ENCODE measurements at regions not wholly inside any gene's neighbourhood (a gene's known extent, or its start where the extent isn't known, plus 50 kb on each side); places are given as distances from the start of the nearest gene placed in this dataset.

DNA sequence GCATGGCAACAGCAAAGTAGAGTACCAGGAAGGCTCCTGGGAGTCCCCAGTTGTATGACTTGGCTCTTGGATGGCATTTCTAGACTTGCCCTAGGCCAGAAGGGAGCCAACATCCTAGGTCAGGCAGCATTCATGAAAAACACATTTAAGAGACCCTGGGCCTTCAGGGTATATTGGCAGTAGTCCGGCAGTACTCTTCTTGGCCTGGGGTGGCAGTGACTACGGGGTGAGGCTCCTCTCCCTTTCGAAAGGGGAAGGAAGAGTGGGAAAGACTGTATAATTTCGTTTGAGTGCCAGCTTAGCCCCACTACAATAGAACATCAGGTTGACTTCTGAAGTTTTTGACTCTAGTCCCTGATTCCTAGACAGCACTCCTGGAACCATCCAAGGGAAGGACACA is 136.4 kb downstream of the ZIC4 start:
- H3K27me3 ChIP-seq (ENCODE audit: insufficient read depth), result no peaks in the 10 kb centered on the region
- H3K4me2 ChIP-seq, result no peak overlapping the region
- no peaks in the 10 kb centered on the region for H4K20me1 ChIP-seq (ENCODE audit: insufficient read depth)
- TF ChIP-seq, protein P1, sequence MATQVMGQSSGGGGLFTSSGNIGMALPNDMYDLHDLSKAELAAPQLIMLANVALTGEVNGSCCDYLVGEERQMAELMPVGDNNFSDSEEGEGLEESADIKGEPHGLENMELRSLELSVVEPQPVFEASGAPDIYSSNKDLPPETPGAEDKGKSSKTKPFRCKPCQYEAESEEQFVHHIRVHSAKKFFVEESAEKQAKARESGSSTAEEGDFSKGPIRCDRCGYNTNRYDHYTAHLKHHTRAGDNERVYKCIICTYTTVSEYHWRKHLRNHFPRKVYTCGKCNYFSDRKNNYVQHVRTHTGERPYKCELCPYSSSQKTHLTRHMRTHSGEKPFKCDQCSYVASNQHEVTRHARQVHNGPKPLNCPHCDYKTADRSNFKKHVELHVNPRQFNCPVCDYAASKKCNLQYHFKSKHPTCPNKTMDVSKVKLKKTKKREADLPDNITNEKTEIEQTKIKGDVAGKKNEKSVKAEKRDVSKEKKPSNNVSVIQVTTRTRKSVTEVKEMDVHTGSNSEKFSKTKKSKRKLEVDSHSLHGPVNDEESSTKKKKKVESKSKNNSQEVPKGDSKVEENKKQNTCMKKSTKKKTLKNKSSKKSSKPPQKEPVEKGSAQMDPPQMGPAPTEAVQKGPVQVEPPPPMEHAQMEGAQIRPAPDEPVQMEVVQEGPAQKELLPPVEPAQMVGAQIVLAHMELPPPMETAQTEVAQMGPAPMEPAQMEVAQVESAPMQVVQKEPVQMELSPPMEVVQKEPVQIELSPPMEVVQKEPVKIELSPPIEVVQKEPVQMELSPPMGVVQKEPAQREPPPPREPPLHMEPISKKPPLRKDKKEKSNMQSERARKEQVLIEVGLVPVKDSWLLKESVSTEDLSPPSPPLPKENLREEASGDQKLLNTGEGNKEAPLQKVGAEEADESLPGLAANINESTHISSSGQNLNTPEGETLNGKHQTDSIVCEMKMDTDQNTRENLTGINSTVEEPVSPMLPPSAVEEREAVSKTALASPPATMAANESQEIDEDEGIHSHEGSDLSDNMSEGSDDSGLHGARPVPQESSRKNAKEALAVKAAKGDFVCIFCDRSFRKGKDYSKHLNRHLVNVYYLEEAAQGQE (IDR thresholded peaks at IDR 0.05; ENCODE audit: low read depth, low read length), result no peak
- TF ChIP-seq, protein P2, sequence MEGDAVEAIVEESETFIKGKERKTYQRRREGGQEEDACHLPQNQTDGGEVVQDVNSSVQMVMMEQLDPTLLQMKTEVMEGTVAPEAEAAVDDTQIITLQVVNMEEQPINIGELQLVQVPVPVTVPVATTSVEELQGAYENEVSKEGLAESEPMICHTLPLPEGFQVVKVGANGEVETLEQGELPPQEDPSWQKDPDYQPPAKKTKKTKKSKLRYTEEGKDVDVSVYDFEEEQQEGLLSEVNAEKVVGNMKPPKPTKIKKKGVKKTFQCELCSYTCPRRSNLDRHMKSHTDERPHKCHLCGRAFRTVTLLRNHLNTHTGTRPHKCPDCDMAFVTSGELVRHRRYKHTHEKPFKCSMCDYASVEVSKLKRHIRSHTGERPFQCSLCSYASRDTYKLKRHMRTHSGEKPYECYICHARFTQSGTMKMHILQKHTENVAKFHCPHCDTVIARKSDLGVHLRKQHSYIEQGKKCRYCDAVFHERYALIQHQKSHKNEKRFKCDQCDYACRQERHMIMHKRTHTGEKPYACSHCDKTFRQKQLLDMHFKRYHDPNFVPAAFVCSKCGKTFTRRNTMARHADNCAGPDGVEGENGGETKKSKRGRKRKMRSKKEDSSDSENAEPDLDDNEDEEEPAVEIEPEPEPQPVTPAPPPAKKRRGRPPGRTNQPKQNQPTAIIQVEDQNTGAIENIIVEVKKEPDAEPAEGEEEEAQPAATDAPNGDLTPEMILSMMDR (IDR thresholded peaks at IDR 0.05), result no peak
- TF ChIP-seq, protein P3, sequence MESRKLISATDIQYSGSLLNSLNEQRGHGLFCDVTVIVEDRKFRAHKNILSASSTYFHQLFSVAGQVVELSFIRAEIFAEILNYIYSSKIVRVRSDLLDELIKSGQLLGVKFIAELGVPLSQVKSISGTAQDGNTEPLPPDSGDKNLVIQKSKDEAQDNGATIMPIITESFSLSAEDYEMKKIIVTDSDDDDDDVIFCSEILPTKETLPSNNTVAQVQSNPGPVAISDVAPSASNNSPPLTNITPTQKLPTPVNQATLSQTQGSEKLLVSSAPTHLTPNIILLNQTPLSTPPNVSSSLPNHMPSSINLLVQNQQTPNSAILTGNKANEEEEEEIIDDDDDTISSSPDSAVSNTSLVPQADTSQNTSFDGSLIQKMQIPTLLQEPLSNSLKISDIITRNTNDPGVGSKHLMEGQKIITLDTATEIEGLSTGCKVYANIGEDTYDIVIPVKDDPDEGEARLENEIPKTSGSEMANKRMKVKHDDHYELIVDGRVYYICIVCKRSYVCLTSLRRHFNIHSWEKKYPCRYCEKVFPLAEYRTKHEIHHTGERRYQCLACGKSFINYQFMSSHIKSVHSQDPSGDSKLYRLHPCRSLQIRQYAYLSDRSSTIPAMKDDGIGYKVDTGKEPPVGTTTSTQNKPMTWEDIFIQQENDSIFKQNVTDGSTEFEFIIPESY (IDR thresholded peaks at IDR 0.05; ENCODE audit: borderline replicate concordance, low read depth), result no peak
- H3F3A ChIP-seq (replicated peaks; ENCODE audit: insufficient read depth), result no peaks in the 10 kb centered on the region
- H3K36me3 ChIP-seq (replicated peaks in 1 of 2; ENCODE audit: control insufficient read depth in 1 of 2, insufficient read depth in 2 of 2, low read length in 1 of 2), result no peaks in the 10 kb centered on the region
- DNase-seq, result no peak
- peaks cover 5% of the 10 kb centered on the region; the same call in 1 of the 2 replicates for H3K9me3 ChIP-seq
- H3K9ac ChIP-seq, result no peak overlapping the region
- no peak overlapping the region for H3K4me3 ChIP-seq (ENCODE audit: low read depth in 2 of 2, low read length in 1 of 2)
- WGBS (ENCODE audit: low lambda C conversion rate), result 4% methylated on average over 4 of the region's 4 CpGs
- POLR2A ChIA-PET, result no interaction called here
- CTCF ChIA-PET, result no interaction called here
- no peak overlapping the region for H3K27ac ChIP-seq (ENCODE audit: low read depth in 2 of 2, low read length in 1 of 2)
- H3K79me2 ChIP-seq (ENCODE audit: insufficient read depth), result no peaks in the 10 kb centered on the region
- no peak overlapping the region for H2AFZ ChIP-seq (ENCODE audit: low read depth)
- H3K9me2 ChIP-seq, result no peaks in the 10 kb centered on the region
- no peaks in the 10 kb centered on the region for H3K4me1 ChIP-seq (ENCODE audit: control insufficient read depth in 1 of 2, insufficient read depth in 2 of 2, low read depth in 1 of 2, low read length in 1 of 2)

DNA sequence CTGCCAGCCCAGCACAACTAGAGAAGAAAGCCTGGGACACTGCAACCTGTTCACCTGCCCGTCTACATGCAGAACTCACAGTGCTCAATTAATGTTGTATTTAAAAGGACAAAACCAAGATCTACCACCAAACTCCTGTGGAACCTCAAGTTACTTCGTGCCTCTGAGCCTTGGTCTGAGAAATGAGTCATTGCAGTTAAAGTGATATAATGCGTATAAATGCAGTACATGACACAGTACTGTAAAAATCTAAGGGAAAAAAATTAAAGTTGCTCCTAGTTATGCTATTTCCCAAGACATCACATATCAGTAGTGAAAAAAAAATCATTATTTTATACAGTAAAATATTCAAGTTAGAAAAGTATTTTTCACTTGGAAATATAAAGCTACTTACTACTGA is 138.9 kb downstream of the ZIC4 start:
- Histone ChIP-seq H3K9me3 (peaks cover 5% of the 10 kb centered on the region; the same call in 1 of the 2 replicates), H3K36me3 (replicated peaks in 1 of 2; ENCODE audit: control insufficient read depth in 1 of 2, insufficient read depth in 2 of 2, low read length in 1 of 2) (no peaks in the 10 kb centered on the region), H4K20me1 (ENCODE audit: insufficient read depth) (no peaks in the 10 kb centered on the region), H3K79me2 (ENCODE audit: insufficient read depth) (no peaks in the 10 kb centered on the region), H2AFZ (ENCODE audit: low read depth) (no peak overlapping the region), H3K27me3 (ENCODE audit: insufficient read depth) (no peaks in the 10 kb centered on the region), H3K4me2 (no peak overlapping the region), H3K27ac (ENCODE audit: low read depth in 2 of 2, low read length in 1 of 2) (no peak overlapping the region), H3K9ac (no peak overlapping the region), H3K4me3 (ENCODE audit: low read depth in 2 of 2, low read length in 1 of 2) (no peak overlapping the region), H3K4me1 (ENCODE audit: control insufficient read depth in 1 of 2, insufficient read depth in 2 of 2, low read depth in 1 of 2, low read length in 1 of 2) (no peaks in the 10 kb centered on the region), H3K9me2 (no peaks in the 10 kb centered on the region), H3F3A (replicated peaks; ENCODE audit: insufficient read depth) (no peaks in the 10 kb centered on the region)
- ChIA-PET POLR2A (no interaction called here), CTCF (no interaction called here)
- no peak for DNase-seq
- WGBS (ENCODE audit: low lambda C conversion rate), result 12% methylated on average over 3 of the region's 3 CpGs
- TF ChIP-seq FOXJ3 (CRISPR knock-in tag; IDR thresholded peaks at IDR 0.05) (no peak), TAF1 (IDR thresholded peaks at IDR 0.05; ENCODE audit: borderline replicate concordance, low read depth, low read length) (no peak), EZH2phosphoT487 (IDR thresholded peaks at IDR 0.05; ENCODE audit: borderline replicate concordance, low read depth) (no peak)
- TF ChIP-seq, protein P1 (IDR thresholded peaks at IDR 0.05; ENCODE audit: low read depth, low read length), result no peak
- TF ChIP-seq, protein P4, sequence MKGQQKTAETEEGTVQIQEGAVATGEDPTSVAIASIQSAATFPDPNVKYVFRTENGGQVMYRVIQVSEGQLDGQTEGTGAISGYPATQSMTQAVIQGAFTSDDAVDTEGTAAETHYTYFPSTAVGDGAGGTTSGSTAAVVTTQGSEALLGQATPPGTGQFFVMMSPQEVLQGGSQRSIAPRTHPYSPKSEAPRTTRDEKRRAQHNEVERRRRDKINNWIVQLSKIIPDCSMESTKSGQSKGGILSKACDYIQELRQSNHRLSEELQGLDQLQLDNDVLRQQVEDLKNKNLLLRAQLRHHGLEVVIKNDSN (IDR thresholded peaks at IDR 0.05; ENCODE audit: borderline replicate concordance, low read depth), result no peak

All from SK-N-SH (cell line).